HepG2 (cell line): ENCODE measurements at regions not wholly inside any gene's neighbourhood (a gene's known extent, or its start where the extent isn't known, plus 50 kb on each side); places are given as distances from the start of the nearest gene placed in this dataset.

Experiments used
- ATAC-seq: fragments of 200-7000 bp; cut with Tn5 transposase; 3 replicates; pipeline ENCODE4 v1.9.1; 2020; ENCODE audit warnings: mild to moderate bottlenecking, moderate library complexity
- BruUV-seq: library from RNA; stranded (reverse); fragments of 400-500 nt; replicated peaks from 2 replicates; lab custom pipeline; 2021; lab: Mats Ljungman, UMichigan
- CTCF ChIA-PET: fragments of 300-600 bp; formaldehyde crosslinking; extraction: SDS; loops from one replicate; lab custom pipeline; 2021; ENCODE audit warnings: low total read pairs, inconsistent platforms, low intra/inter-chr PET ratio; lab: Yijun Ruan, JAX
- POLR2A ChIA-PET: fragments of 350-600 bp; sonication (Branson Sonifier 250); formaldehyde crosslinking; loops from one replicate; lab custom pipeline; 2020; ENCODE audit warnings: antibody characterized with exemption, inconsistent platforms; lab: Yijun Ruan, JAX
- DNase-seq: peaks from one replicate; pipeline ENCODE4 v3.0.0-alpha.2; 2015; ENCODE audit warnings: low spot score
- FAIRE-seq: peaks from 3 replicates; lab custom pipeline; 2011; peaks lifted over from hg19 to GRCh38; lab: Jason Lieb, UNC
- H2AFZ ChIP-seq: one replicate; pipeline ENCODE4 v1.6.1; 2011; ENCODE audit warnings: low read length, inconsistent platforms
- H3K27ac ChIP-seq: fragments of 300-600 bp; 3 replicates; pipeline ENCODE4 v1.8.0; 2011; ENCODE audit warnings: mixed run types, mild to moderate bottlenecking, mixed read lengths, low read length, inconsistent platforms; ENCODE audit not compliant: insufficient read depth; ENCODE audit errors: extremely low read length
- H3K27me3 ChIP-seq, 2 experiments: fragments of 200-600 bp in 1 of 2; 2 replicates in 1 of 2; 3 replicates in 1 of 2; pipeline versions ENCODE4 v1.6.0 to v1.8.0; 2011; ENCODE audit warnings: low read length in 2 of 2, mild to moderate bottlenecking in 2 of 2, moderate library complexity in 2 of 2, inconsistent platforms in 1 of 2; ENCODE audit not compliant: insufficient read depth in 2 of 2, control insufficient read depth in 1 of 2
- H3K36me3 ChIP-seq, 2 experiments: fragments of 200-600 bp in 1 of 2; replicated peaks in 1 of 2; 2 replicates in 1 of 2; 3 replicates in 1 of 2; pipeline versions ENCODE4 v1.5.1 to v1.8.0; 2011; ENCODE audit warnings: low read length in 2 of 2, inconsistent platforms in 1 of 2; ENCODE audit not compliant: insufficient read depth in 2 of 2, control insufficient read depth in 1 of 2
- H3K4me1 ChIP-seq: 2 replicates; pipeline ENCODE4 v1.5.1; 2012; ENCODE audit warnings: low read length, inconsistent platforms; ENCODE audit not compliant: insufficient read depth
- H3K4me2 ChIP-seq: 2 replicates; pipeline ENCODE4 v1.6.0; 2011; ENCODE audit warnings: low read depth, low read length, inconsistent platforms
- H3K4me3 ChIP-seq, 3 experiments: fragments of 200-600 bp in 1 of 3; sonication (generic), shearing (Covaris generic) in 1 of 3; replicated peaks in 1 of 3; 2 replicates each; pipeline ENCODE4 v1.5.1; 2011 to 2016; ENCODE audit warnings: low read length in 3 of 3, inconsistent platforms in 2 of 3, low read depth in 2 of 3, mild to moderate bottlenecking in 2 of 3, control low read depth in 1 of 3, mixed read lengths in 1 of 3; ENCODE audit not compliant: insufficient read depth in 1 of 3
- H3K79me2 ChIP-seq: one replicate; pipeline ENCODE4 v1.6.1; 2011; ENCODE audit warnings: low read length, inconsistent platforms; ENCODE audit not compliant: insufficient read depth
- H3K9ac ChIP-seq: 2 replicates; pipeline ENCODE4 v1.6.0; 2011; ENCODE audit warnings: mild to moderate bottlenecking, low read depth, low read length, inconsistent platforms; ENCODE audit not compliant: insufficient read depth
- H3K9me3 ChIP-seq: 2 replicates; pipeline ENCODE4 v1.5.1; 2012; ENCODE audit warnings: mild to moderate bottlenecking, low read length
- H4K20me1 ChIP-seq: 2 replicates; pipeline ENCODE4 v1.6.0; 2011; ENCODE audit warnings: inconsistent platforms, mild to moderate bottlenecking, low read length, moderate library complexity; ENCODE audit not compliant: insufficient read depth
- ATRX ChIP-seq: sonication (generic); formaldehyde crosslinking; IDR thresholded peaks from 2 replicates; pipeline ENCODE4 v1.4.0; 2020; ENCODE audit warnings: missing genetic modification reagents, borderline replicate concordance
- EHMT2 ChIP-seq: fragments of 200-600 bp; sonication (generic); IDR thresholded peaks from 2 replicates; pipeline ENCODE4 v1.7.0; 2017; ENCODE audit warnings: antibody characterized with exemption, low read depth, low read length, borderline replicate concordance
- EZH2 ChIP-seq: conservative IDR thresholded peaks from 2 replicates; pipeline ENCODE4 v1.6.1; 2012; ENCODE audit warnings: mild to moderate bottlenecking, low read depth, low read length, moderate library complexity
- FOXK1 ChIP-seq: sonication (generic); formaldehyde crosslinking; IDR thresholded peaks from 2 replicates; pipeline ENCODE4 v1.4.0; 2020; ENCODE audit warnings: low read depth, missing genetic modification reagents, borderline replicate concordance
- HMGA1 ChIP-seq: sonication (generic); formaldehyde crosslinking; conservative IDR thresholded peaks from 2 replicates; pipeline ENCODE4 v1.4.0; 2020; ENCODE audit warnings: missing genetic modification reagents
- RNF2 ChIP-seq: fragments of 450-650 bp; conservative IDR thresholded peaks from 2 replicates; pipeline ENCODE4 v1.6.1; 2016; ENCODE audit warnings: low read depth
- THRA ChIP-seq: sonication (generic); formaldehyde crosslinking; IDR thresholded peaks from 2 replicates; pipeline ENCODE4 v1.4.0; 2020; ENCODE audit warnings: missing genetic modification reagents, borderline replicate concordance
- TSC22D2 ChIP-seq: sonication (generic); formaldehyde crosslinking; IDR thresholded peaks from 2 replicates; pipeline ENCODE4 v1.5.1; 2020; ENCODE audit warnings: missing genetic modification reagents, mild to moderate bottlenecking, borderline replicate concordance
- ZNF432 ChIP-seq: sonication (generic); formaldehyde crosslinking; IDR thresholded peaks from 2 replicates; pipeline ENCODE4 v1.5.0; 2020; ENCODE audit warnings: missing genetic modification reagents, mild to moderate bottlenecking, borderline replicate concordance
- ZNF512 ChIP-seq: sonication (generic); formaldehyde crosslinking; IDR thresholded peaks from 2 replicates; pipeline ENCODE4 v1.4.0; 2020; ENCODE audit warnings: mild to moderate bottlenecking, missing genetic modification reagents
- ZNF652 ChIP-seq: IDR thresholded peaks from 2 replicates; pipeline ENCODE4 v1.6.1; 2016; ENCODE audit warnings: low read depth, borderline replicate concordance
- ZNF691 ChIP-seq: sonication (generic); formaldehyde crosslinking; IDR thresholded peaks from 2 replicates; pipeline ENCODE4 v1.4.0; 2020; ENCODE audit warnings: missing genetic modification reagents, low read depth, mild to moderate bottlenecking, borderline replicate concordance
- ZNF740 ChIP-seq: sonication (generic); formaldehyde crosslinking; IDR thresholded peaks from 2 replicates; pipeline ENCODE4 v1.4.0; 2020; ENCODE audit warnings: missing genetic modification reagents
- WGBS: methylation state at CpG from one replicate; pipeline ENCODE4 v1.1.6; 2017; ENCODE audit warnings: low lambda C conversion rate; 5-methylcytosine and 5-hydroxymethylcytosine counted together
- in situ Hi-C: cut with HindIII; loops from 2 replicates; pipeline ENCODE4 v1.10.0; 2017; ENCODE audit warnings: low pct_unique_long_range_greater_than_20kb; ENCODE audit not compliant: extremely low pct_ligation_motif_present
- intact Hi-C: fragments of 100-400 bp; cut with micrococcal nuclease; formaldehyde crosslinking; loops from one replicate; pipeline ENCODE4 v1.10.0; 2022; ENCODE audit not compliant: unreplicated experiment

GRCh38 chr21:16011719-16012118, 281.9 kb downstream of the USP25 start:
- FAIRE-seq (no peak), ATAC-seq (peak; percentile 73), DNase-seq (no peak)
- no peaks in the 10 kb centered on the region for H3K9me3 ChIP-seq
- POLR2A ChIA-PET: no interaction called here
- H3K27ac ChIP-seq: no peak overlapping the region
- H3K4me3 ChIP-seq: no peak overlapping the region; a peak in 1 of 6 replicates
- CTCF ChIA-PET: no interaction called here
- peak overlapping the region; percentile 29; the same call in 1 of the 2 replicates for H3K4me2 ChIP-seq
- H3K79me2 ChIP-seq: no peaks in the 10 kb centered on the region
- WGBS: 3% methylated on average over 4 of the region's 4 CpGs
- peaks cover 10% of the 10 kb centered on the region for H3K4me1 ChIP-seq
- H3K9ac ChIP-seq: 0 out of 2 replicates have a peak overlapping the region, but pooled peaks have one; percentile 8
- intact Hi-C loops (no loop called here), in situ Hi-C loops (no loop called here)
- no peaks in the 10 kb centered on the region for H4K20me1 ChIP-seq
- no peaks in the 10 kb centered on the region for H3K36me3 ChIP-seq
- TF ChIP-seq RNF2 (no peak), ATRX (no peak), THRA (no peak), EHMT2 (no peak), TSC22D2 (CRISPR knock-in tag) (no peak), ZNF652 (no peak), ZNF740 (CRISPR knock-in tag) (no peak), ZNF432 (no peak), HMGA1 (CRISPR knock-in tag) (no peak), ZNF512 (CRISPR knock-in tag) (no peak), FOXK1 (no peak), EZH2 (no peak), ZNF691 (CRISPR knock-in tag) (no peak)
- H2AFZ ChIP-seq: no peak overlapping the region
- no peaks in the 10 kb centered on the region; a peak in 1 of 5 replicates for H3K27me3 ChIP-seq
- no TSS peak for BruUV-seq
